C4-2B (cell line): ENCODE measurements at regions not wholly inside any gene's neighbourhood (a gene's known extent, or its start where the extent isn't known, plus 50 kb on each side); places are given as distances from the start of the nearest gene placed in this dataset.

Experiments used
- CTCF ChIP-seq: fragments of 450-650 bp; conservative IDR thresholded peaks from 2 replicates; pipeline ENCODE4 v1.5.1; 2017; ENCODE audit warnings: mild to moderate bottlenecking
- ZFX ChIP-seq: fragments of 450-650 bp; IDR thresholded peaks from 2 replicates; pipeline ENCODE4 v1.6.1; 2017

GRCh38 chr10:10624567-10624962, 393.1 kb upstream of the CELF2 start:
- no peak for TF ChIP-seq CTCF
- no peak for TF ChIP-seq ZFX
